HEK293 (cell line): ENCODE measurements at regions not wholly inside any gene's neighbourhood (a gene's known extent, or its start where the extent isn't known, plus 50 kb on each side); places are given as distances from the start of the nearest gene placed in this dataset.

Experiments used
- CTCF ChIA-PET: fragments of 350-600 bp; formaldehyde crosslinking; extraction: SDS; loops from one replicate; lab custom pipeline; 2021; ENCODE audit warnings: antibody characterized with exemption; lab: Yijun Ruan, JAX
- POLR2A ChIA-PET: fragments of 300-600 bp; formaldehyde crosslinking; extraction: SDS; loops from one replicate; lab custom pipeline; 2020; ENCODE audit warnings: antibody characterized with exemption, inconsistent platforms; lab: Yijun Ruan, JAX
- H3K27ac ChIP-seq: fragments of 200-500 bp; sonication (Bioruptor generic); 2 replicates; pipeline ENCODE4 v1.5.1; 2014; ENCODE audit warnings: low read depth, low read length, control low read depth, inconsistent platforms; ENCODE audit errors: extremely low read depth
- H3K36me3 ChIP-seq, 2 experiments: fragments of 200-500 bp in 1 of 2; sonication (Bioruptor generic) in 1 of 2; 1 replicate in 1 of 2; 2 replicates in 1 of 2; pipeline ENCODE4 v1.5.1; 2014 to 2017; ENCODE audit warnings: inconsistent platforms in 2 of 2, low read length in 2 of 2; ENCODE audit not compliant: control insufficient read depth in 2 of 2, insufficient read depth in 1 of 2
- H3K4me1 ChIP-seq: fragments of 200-500 bp; sonication (Bioruptor generic); 2 replicates; pipeline ENCODE4 v1.5.1; 2014; ENCODE audit warnings: mild to moderate bottlenecking, low read length, inconsistent platforms; ENCODE audit not compliant: control insufficient read depth, insufficient read depth
- H3K4me3 ChIP-seq: 2 replicates; pipeline ENCODE4 v1.5.1; 2011; ENCODE audit warnings: low read depth, mild to moderate bottlenecking, control low read depth, low read length, moderate library complexity
- H3K9me3 ChIP-seq: fragments of 200-500 bp; sonication (Bioruptor generic); 2 replicates; pipeline ENCODE4 v1.5.1; 2014; ENCODE audit warnings: low read depth, low read length, inconsistent platforms; ENCODE audit not compliant: control insufficient read depth, insufficient read depth
- GLI4 ChIP-seq: fragments of 450-650 bp; formaldehyde crosslinking; IDR thresholded peaks from 2 replicates; pipeline ENCODE4 v1.5.1; 2016; ENCODE audit warnings: missing biosample characterization, missing genetic modification characterization
- KLF1 ChIP-seq: fragments of 450-650 bp; formaldehyde crosslinking; IDR thresholded peaks from 2 replicates; pipeline ENCODE4 v1.5.1; 2016; ENCODE audit warnings: missing biosample characterization, missing genetic modification characterization
- KLF17 ChIP-seq: fragments of 450-650 bp; formaldehyde crosslinking; IDR thresholded peaks from 2 replicates; pipeline ENCODE4 v1.5.1; 2016; ENCODE audit warnings: missing biosample characterization, missing genetic modification characterization
- MEIS1 ChIP-seq: sonication (generic); formaldehyde crosslinking; IDR thresholded peaks from 2 replicates; pipeline ENCODE4 v1.8.1; 2022; ENCODE audit warnings: missing genetic modification reagents, mild to moderate bottlenecking, borderline replicate concordance
- OSR2 ChIP-seq: fragments of 450-650 bp; formaldehyde crosslinking; IDR thresholded peaks from 2 replicates; pipeline ENCODE4 v1.5.1; 2016; ENCODE audit warnings: missing biosample characterization, missing genetic modification characterization
- PRDM4 ChIP-seq: fragments of 450-650 bp; formaldehyde crosslinking; IDR thresholded peaks from 2 replicates; pipeline ENCODE4 v1.5.1; 2017; ENCODE audit warnings: missing biosample characterization, missing genetic modification characterization
- RBAK ChIP-seq: fragments of 450-650 bp; formaldehyde crosslinking; IDR thresholded peaks from 2 replicates; pipeline ENCODE4 v1.5.1; 2016; ENCODE audit warnings: missing biosample characterization, missing genetic modification characterization
- SP7 ChIP-seq: fragments of 450-650 bp; formaldehyde crosslinking; IDR thresholded peaks from 2 replicates; pipeline ENCODE4 v1.5.1; 2016; ENCODE audit warnings: missing biosample characterization, missing genetic modification characterization
- TRIM28 ChIP-seq: IDR thresholded peaks from 2 replicates; pipeline ENCODE4 v1.6.1; 2011; ENCODE audit warnings: low read length, control low read depth, borderline replicate concordance
- ZNF112 ChIP-seq: fragments of 450-650 bp; formaldehyde crosslinking; IDR thresholded peaks from 2 replicates; pipeline ENCODE4 v1.5.0; 2017; ENCODE audit warnings: missing biosample characterization, missing genetic modification characterization
- ZNF148 ChIP-seq: fragments of 450-650 bp; formaldehyde crosslinking; IDR thresholded peaks from 2 replicates; pipeline ENCODE4 v1.5.0; 2017; ENCODE audit warnings: missing biosample characterization, missing genetic modification characterization, borderline replicate concordance
- ZNF341 ChIP-seq: fragments of 450-650 bp; formaldehyde crosslinking; IDR thresholded peaks from 2 replicates; pipeline ENCODE4; 2016; ENCODE audit warnings: low read depth, missing biosample characterization, missing genetic modification characterization
- ZNF362 ChIP-seq: fragments of 450-650 bp; formaldehyde crosslinking; IDR thresholded peaks from 2 replicates; pipeline ENCODE4 v1.5.1; 2016; ENCODE audit warnings: missing biosample characterization, missing genetic modification characterization
- ZNF518A ChIP-seq: fragments of 450-650 bp; formaldehyde crosslinking; conservative IDR thresholded peaks from 2 replicates; pipeline ENCODE4 v1.5.1; 2016; ENCODE audit warnings: low read depth, missing biosample characterization, missing genetic modification characterization
- ZNF555 ChIP-seq: fragments of 450-650 bp; formaldehyde crosslinking; conservative IDR thresholded peaks from 2 replicates; pipeline ENCODE4 v1.5.1; 2017; ENCODE audit warnings: missing biosample characterization, mild to moderate bottlenecking, missing genetic modification characterization, inconsistent platforms
- ZNF629 ChIP-seq: fragments of 450-650 bp; formaldehyde crosslinking; IDR thresholded peaks from 2 replicates; pipeline ENCODE4 v1.5.1; 2017; ENCODE audit warnings: missing biosample characterization, missing genetic modification characterization
- ZNF792 ChIP-seq: fragments of 450-650 bp; formaldehyde crosslinking; IDR thresholded peaks from 2 replicates; pipeline ENCODE4 v1.5.1; 2016; ENCODE audit warnings: missing biosample characterization, missing genetic modification characterization
- TF ChIP-seq, protein P1 (sequence below): fragments of 450-650 bp; formaldehyde crosslinking; IDR thresholded peaks from 2 replicates; pipeline ENCODE4 v1.5.1; 2016; ENCODE audit warnings: missing biosample characterization, missing genetic modification characterization

- Histone ChIP-seq H3K4me1 (peaks cover 27% of the 10 kb centered on the region), H3K4me3 (no peak overlapping the region), H3K36me3 (no peaks in the 10 kb centered on the region), H3K27ac (peak overlapping the region; percentile 75), H3K9me3 (no peaks in the 10 kb centered on the region)
- POLR2A ChIA-PET, result interaction anchor here (0.6 to 4.1 kb wide), 8 partner anchors 10 to 1923 kb away, joined by 3 to 36 read pairs (median 4); partner anchors contain the start of gene TLE3
- CTCF ChIA-PET, result interaction anchor here (0.6 to 1.8 kb wide), 5 partner anchors 28 to 829 kb away, joined by 3 to 4 read pairs (median 4); no protein-coding TSS in a partner anchor
- TF ChIP-seq KLF1 (tag by site-specific recombination) (no peak), RBAK (no peak), ZNF341 (tag by site-specific recombination) (peak; percentile 62), TRIM28 (no peak), PRDM4 (tag by site-specific recombination) (no peak), OSR2 (peak; percentile 26; the same call in 1 of the 2 replicates), MEIS1 (CRISPR knock-in tag) (no peak), ZNF629 (tag by site-specific recombination) (no peak)
Observed at GRCh38 chr15:70154718-70155347, 57.1 kb upstream of the TLE3 start.

- no peaks in the 10 kb centered on the region for H3K9me3 ChIP-seq
- CTCF ChIA-PET, result interaction anchor here (0.6 to 1.8 kb wide), 7 partner anchors 29 to 829 kb away, joined by 3 to 5 read pairs (median 4); no protein-coding TSS in a partner anchor
- H3K4me1 ChIP-seq, result peaks cover 27% of the 10 kb centered on the region
- peak overlapping the region; percentile 75 for H3K27ac ChIP-seq
- H3K4me3 ChIP-seq, result no peak overlapping the region
- H3K36me3 ChIP-seq, result no peaks in the 10 kb centered on the region
- POLR2A ChIA-PET, result interaction anchor here (0.6 to 4.1 kb wide), 7 partner anchors 10 to 1922 kb away, joined by 3 to 36 read pairs (median 4); partner anchors contain the start of gene TLE3
- TF ChIP-seq ZNF148, result no peak
- TF ChIP-seq GLI4 (tag by site-specific recombination), result peak; percentile 95
- TF ChIP-seq TRIM28, result peak; percentile 36; the same call in 1 of the 2 replicates
- TF ChIP-seq SP7 (tag by site-specific recombination), result peak; percentile 83
- no peak for TF ChIP-seq ZNF518A (tag by site-specific recombination)
- TF ChIP-seq ZNF362 (tag by site-specific recombination), result no peak
- TF ChIP-seq ZNF112 (tag by site-specific recombination), result no peak
- TF ChIP-seq, protein P1, sequence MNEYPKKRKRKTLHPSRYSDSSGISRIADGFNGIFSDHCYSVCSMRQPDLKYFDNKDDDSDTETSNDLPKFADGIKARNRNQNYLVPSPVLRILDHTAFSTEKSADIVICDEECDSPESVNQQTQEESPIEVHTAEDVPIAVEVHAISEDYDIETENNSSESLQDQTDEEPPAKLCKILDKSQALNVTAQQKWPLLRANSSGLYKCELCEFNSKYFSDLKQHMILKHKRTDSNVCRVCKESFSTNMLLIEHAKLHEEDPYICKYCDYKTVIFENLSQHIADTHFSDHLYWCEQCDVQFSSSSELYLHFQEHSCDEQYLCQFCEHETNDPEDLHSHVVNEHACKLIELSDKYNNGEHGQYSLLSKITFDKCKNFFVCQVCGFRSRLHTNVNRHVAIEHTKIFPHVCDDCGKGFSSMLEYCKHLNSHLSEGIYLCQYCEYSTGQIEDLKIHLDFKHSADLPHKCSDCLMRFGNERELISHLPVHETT, result no peak
- TF ChIP-seq KLF17, result no peak
- TF ChIP-seq ZNF555 (tag by site-specific recombination), result no peak
- no peak for TF ChIP-seq ZNF792 (tag by site-specific recombination)
- TF ChIP-seq, all 188 proteins: peak for 3
Observed at GRCh38 chr15:70153921-70154717, 56.4 kb upstream of the TLE3 start.
